HG03342 (cell line): ENCODE measurements at regions not wholly inside any gene's neighbourhood (a gene's known extent, or its start where the extent isn't known, plus 50 kb on each side); places are given as distances from the start of the nearest gene placed in this dataset.

ENCODE experiments used
- ATAC-seq: cut with Tn5 transposase; IDR thresholded peaks from one replicate; pipeline ENCODE4 v1.9.1; 2021; ENCODE audit warnings: mild to moderate bottlenecking, moderate library complexity; ENCODE audit not compliant: unreplicated experiment

DNA sequence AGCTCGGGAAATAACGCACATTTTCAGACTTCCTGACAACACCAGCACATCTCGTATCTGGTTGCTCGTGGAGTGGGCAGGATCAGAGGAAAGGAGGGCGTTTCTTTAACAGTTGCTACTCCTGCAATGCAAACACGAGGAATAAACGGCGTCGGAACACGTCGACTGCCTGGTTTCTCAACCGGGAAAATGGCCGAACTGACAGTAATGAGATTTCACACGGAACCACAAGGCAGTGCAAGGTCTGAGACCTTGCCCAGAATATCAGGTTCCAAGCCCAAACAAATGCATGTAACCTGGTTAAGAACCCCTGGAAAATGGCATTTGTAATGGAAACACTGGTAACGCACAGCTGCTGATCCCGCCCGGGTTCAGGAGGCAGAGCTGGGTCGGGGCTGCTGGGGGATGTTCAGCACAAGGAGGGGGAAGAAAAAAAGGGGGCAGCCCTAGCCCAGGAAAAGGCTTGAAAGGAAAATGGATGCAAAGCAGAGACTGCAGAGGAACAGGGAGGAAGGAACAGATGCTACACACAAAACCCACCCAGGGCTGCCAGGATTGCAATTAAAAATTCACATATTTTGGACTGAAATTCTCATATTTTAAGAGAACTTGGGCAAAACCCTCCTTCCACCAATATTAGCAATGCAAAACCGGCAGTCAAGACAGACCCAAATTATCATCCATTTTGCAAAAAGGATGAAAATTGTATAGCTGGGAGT is 61.6 kb upstream of the KLHL29 start:
- no peak for ATAC-seq

DNA sequence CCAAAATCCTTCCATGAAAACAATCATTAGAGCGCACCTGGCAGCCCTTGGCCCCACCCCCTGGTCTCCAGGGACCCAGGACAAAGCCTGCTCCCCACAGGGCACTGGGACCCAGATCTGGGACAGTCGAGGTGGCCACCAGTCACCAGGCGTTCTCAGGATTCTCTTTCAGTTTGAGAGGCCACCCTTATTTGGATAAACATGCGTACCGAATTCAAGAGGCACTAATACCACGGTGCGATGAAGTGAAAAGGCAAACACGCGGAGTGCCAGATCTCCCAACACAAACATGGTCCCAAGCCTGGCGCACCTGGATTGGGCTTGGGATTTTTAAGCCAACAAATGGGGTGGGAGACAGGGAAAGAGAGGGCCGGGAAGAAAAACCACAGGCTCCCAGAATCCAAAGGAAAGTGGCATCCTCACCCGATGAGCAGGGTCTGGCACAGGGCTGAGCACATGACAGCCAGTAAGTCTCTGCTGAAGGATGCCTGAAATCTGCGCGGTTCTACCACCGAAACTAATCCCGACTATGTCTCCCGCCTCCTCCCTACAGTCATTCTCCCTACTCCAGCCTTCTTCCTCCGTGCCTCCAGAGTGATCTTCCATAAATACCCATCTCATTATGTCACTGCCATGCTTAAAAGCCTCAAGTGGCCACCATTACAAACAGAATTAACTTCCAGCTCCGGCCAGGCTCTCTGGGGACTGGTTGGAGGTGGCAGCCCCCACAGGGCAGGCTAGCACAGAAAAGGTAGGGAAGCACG is 60.9 kb upstream of the KLHL29 start:
- ATAC-seq: no peak

DNA sequence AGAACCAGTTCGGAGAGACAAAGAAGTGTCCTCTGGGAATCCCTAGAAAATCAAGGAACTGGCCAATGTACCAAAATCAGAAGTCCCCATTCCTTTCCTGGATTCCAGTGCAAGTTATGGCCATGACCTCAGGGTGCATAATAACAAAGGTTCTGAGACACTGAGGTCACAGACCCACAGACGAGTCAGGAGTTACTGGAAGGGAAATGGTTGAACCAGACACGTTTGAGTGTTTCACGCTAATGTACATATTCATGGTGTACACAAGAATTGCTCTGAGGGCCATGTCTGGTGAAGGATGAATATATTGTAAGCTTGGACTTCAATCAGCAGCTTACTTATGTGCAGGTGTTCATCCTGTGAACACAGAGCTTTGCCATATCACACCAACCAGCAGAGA is 58.6 kb upstream of the KLHL29 start:
- ATAC-seq: no peak

DNA sequence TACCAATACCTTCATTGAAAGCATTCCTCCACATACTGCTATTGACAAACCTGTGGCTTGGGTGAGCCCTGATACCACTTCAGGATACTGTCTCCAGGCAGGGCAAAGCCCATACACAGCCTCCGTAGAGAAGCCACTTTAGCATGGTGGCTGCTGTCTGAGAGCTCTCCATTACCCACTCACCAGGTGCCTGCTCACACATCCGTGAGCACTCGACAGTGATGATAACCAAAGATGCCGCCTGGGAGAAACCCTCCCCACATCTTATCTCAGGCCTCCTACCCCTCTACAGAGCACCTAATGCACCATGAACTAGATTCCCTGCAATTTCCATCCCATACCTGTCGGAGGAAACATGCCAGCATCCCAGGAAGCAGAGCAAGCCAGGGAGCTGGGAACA is 57.6 kb upstream of the KLHL29 start:
- ATAC-seq: no peak

DNA sequence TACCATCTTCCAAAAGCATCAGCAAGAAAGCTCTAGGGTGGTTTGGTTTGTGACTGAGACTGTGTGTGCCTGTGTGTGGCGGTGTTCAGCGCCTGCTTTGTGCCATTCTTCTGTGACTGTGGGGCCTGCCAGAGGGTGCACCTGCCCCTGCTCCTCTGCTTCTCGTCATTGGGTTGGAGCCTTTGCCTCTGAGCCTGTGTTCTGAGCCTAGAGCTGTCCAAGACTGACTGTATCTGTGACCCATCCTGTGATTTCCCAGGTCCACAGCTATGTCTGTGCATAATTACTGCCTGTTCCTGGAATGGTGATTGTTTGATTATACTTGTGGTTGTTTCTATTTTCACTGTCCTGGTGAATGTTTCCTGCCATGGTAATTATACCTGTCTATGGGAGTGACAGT is 57.1 kb upstream of the KLHL29 start:
- ATAC-seq: no peak

DNA sequence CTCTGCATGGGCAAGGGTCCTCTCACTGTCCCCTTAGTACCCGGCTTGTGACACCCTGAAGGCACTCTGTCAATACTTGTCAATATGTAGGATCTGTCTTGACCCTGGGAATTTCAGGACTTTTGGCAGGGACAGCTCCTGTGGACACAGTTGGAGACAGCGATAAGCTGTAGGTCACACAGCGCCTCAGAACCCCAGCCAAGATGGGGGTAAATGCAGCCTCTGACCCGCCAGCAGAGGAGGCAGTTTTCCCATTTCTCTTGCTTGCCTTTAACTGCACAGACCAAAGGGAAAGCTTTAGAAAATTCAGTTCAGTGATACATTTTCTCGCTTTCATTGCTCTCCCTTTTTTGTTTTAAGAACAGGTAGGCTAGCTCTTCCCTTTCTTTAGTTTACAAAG is 54.8 kb upstream of the KLHL29 start:
- ATAC-seq: no peak
